ENCODE measurements at regions not wholly inside any gene's neighbourhood (a gene's known extent, or its start where the extent isn't known, plus 50 kb on each side); places are given as distances from the start of the nearest gene placed in this dataset.

DNA sequence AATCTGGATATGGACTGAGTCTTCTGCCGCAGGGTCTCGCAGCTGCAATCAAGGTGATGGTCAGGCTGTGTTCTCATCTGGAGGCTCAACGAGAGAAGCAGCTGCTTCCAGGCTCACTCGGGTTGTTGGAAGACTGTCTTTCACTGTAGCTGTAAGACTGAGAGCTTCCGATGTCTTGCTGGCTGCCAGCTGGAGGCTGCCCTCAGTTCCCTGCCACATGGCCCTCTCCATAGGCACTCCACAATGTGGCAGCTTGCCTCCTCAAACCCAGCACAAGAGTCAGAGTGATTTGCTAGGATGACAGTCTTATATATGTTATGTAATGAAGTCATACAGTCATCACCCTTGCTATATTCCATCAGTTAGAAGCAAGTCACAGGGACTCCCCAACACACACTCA, 290.5 kb upstream of the CDYL start:
- no peaks in the 10 kb centered on the region for H3K79me2 ChIP-seq (ENCODE audit: control insufficient read depth, insufficient read depth, low read length)
- no peak overlapping the region for H3K27ac ChIP-seq (ENCODE audit: extremely low read depth, low read depth, low read length)
- ATAC-seq (no peak), FAIRE-seq (no peak), DNase-seq (ENCODE audit: extremely low read depth in 1 of 4, low spot score in 3 of 4) (no peak)
- CTCF ChIA-PET (ENCODE audit: low intra/inter-chr PET ratio) = no interaction called here
- H3K36me3 ChIP-seq (ENCODE audit: control insufficient read depth, insufficient read depth, low read length) = no peaks in the 10 kb centered on the region
- no peak overlapping the region for H2AFZ ChIP-seq (ENCODE audit: low read depth, low read length)
- no peak overlapping the region for H3K4me3 ChIP-seq
- 9% methylated on average over 5 of the region's 5 CpGs for WGBS (ENCODE audit: insufficient coverage, low coverage, missing lambda C conversion rate)
- intact Hi-C loops (cut with micrococcal nuclease) = no loop called here
- H3K9me3 ChIP-seq (replicated peaks; ENCODE audit: control insufficient read depth, insufficient read depth, low read depth, low read length) = peaks cover 6% of the 10 kb centered on the region
- H4K20me1 ChIP-seq (replicated peaks; ENCODE audit: control insufficient read depth, insufficient read depth, low read length) = no peaks in the 10 kb centered on the region
- no peak overlapping the region for H3K9ac ChIP-seq (ENCODE audit: insufficient read depth in 1 of 2, low read depth in 2 of 2, low read length in 2 of 2)
- H3K4me2 ChIP-seq (ENCODE audit: insufficient read depth, low read length) = no peak overlapping the region
- in situ Hi-C loops (cut with MboI) = no loop called here
- H3K4me1 ChIP-seq (replicated peaks in 1 of 2; ENCODE audit: control insufficient read depth in 2 of 2, insufficient read depth in 2 of 2, low read length in 2 of 2) = peaks cover 0 to 5% of the 10 kb centered on the region in 2 experiments; a peak in 1 of 5 replicates
- peaks cover 11 to 34% of the 10 kb centered on the region in 2 experiments for H3K27me3 ChIP-seq (ENCODE audit: control insufficient read depth in 2 of 2, insufficient read depth in 2 of 2, low read length in 2 of 2)
- POLR2A ChIA-PET = no interaction called here
- no TSS peak for BruUV-seq (replicated peaks)
- no peaks in the 10 kb centered on the region for H3K9me1 ChIP-seq (ENCODE audit: control insufficient read depth, insufficient read depth, low read length)
- TF ChIP-seq HSF4 (CRISPR knock-in tag; IDR thresholded peaks at IDR 0.05; ENCODE audit: borderline replicate concordance) (no peak), SMAD3 (CRISPR knock-in tag; conservative IDR thresholded peaks at IDR 0.05) (no peak)
- TF ChIP-seq, protein P1, sequence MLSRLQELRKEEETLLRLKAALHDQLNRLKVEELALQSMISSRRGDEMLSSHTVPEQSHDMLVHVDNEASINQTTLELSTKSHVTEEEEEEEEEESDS (CRISPR knock-in tag; IDR thresholded peaks at IDR 0.05) = no peak
- TF ChIP-seq, protein P2, sequence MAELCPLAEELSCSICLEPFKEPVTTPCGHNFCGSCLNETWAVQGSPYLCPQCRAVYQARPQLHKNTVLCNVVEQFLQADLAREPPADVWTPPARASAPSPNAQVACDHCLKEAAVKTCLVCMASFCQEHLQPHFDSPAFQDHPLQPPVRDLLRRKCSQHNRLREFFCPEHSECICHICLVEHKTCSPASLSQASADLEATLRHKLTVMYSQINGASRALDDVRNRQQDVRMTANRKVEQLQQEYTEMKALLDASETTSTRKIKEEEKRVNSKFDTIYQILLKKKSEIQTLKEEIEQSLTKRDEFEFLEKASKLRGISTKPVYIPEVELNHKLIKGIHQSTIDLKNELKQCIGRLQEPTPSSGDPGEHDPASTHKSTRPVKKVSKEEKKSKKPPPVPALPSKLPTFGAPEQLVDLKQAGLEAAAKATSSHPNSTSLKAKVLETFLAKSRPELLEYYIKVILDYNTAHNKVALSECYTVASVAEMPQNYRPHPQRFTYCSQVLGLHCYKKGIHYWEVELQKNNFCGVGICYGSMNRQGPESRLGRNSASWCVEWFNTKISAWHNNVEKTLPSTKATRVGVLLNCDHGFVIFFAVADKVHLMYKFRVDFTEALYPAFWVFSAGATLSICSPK (IDR thresholded peaks at IDR 0.05; ENCODE audit: borderline replicate concordance) = no peak

DNA sequence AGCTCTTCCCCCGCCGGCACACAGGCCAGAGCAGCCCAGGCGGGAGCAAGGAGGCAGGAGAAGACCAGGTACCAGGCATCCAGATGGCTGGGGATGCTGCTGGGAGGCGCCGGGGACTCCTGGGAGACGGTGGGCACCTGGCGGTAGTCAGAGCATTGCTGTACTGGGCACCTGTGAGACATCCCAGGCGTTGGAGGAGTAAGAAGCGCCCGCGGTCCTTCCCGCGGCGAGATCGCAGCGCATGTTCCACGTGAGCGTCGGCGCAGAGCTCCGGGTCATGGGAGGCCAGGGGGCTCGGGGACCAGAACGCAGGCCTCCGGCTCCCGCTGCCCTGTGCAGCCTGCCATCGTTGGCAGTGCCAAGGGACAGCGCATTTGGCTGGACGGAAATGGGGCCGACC, 293.7 kb upstream of the CDYL start:
- WGBS (ENCODE audit: insufficient coverage, low coverage, missing lambda C conversion rate) = 19% methylated on average over 26 of the region's 29 CpGs
- no peak for FAIRE-seq
- no peaks in the 10 kb centered on the region for H4K20me1 ChIP-seq (replicated peaks; ENCODE audit: control insufficient read depth, insufficient read depth, low read length)
- TF ChIP-seq, protein P3, sequence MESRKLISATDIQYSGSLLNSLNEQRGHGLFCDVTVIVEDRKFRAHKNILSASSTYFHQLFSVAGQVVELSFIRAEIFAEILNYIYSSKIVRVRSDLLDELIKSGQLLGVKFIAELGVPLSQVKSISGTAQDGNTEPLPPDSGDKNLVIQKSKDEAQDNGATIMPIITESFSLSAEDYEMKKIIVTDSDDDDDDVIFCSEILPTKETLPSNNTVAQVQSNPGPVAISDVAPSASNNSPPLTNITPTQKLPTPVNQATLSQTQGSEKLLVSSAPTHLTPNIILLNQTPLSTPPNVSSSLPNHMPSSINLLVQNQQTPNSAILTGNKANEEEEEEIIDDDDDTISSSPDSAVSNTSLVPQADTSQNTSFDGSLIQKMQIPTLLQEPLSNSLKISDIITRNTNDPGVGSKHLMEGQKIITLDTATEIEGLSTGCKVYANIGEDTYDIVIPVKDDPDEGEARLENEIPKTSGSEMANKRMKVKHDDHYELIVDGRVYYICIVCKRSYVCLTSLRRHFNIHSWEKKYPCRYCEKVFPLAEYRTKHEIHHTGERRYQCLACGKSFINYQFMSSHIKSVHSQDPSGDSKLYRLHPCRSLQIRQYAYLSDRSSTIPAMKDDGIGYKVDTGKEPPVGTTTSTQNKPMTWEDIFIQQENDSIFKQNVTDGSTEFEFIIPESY (CRISPR knock-in tag; IDR thresholded peaks at IDR 0.05) = 0 out of 2 replicates have a peak, but pooled peaks have one; percentile 16
- TF ChIP-seq NR2C2 (CRISPR knock-in tag; IDR thresholded peaks at IDR 0.05) = no peak
- no peak for TF ChIP-seq NR2C2 (tag; IDR thresholded peaks at IDR 0.05)
- TF ChIP-seq THRAP3 (IDR thresholded peaks at IDR 0.05; ENCODE audit: borderline replicate concordance) = no peak
- H3K9me3 ChIP-seq (replicated peaks; ENCODE audit: control insufficient read depth, insufficient read depth, low read depth, low read length) = no peaks in the 10 kb centered on the region
- H3K27me3 ChIP-seq (ENCODE audit: control insufficient read depth in 2 of 2, insufficient read depth in 2 of 2, low read length in 2 of 2) = peaks cover 18 to 44% of the 10 kb centered on the region in 2 experiments
- peaks cover 0 to 5% of the 10 kb centered on the region in 2 experiments; a peak in 1 of 5 replicates for H3K4me1 ChIP-seq (replicated peaks in 1 of 2; ENCODE audit: control insufficient read depth in 2 of 2, insufficient read depth in 2 of 2, low read length in 2 of 2)
- no peak for ATAC-seq
- POLR2A ChIA-PET = no interaction called here
- no peak overlapping the region for H3K4me3 ChIP-seq
- in situ Hi-C loops (cut with MboI) = no loop called here
- no peaks in the 10 kb centered on the region for H3K79me2 ChIP-seq (ENCODE audit: control insufficient read depth, insufficient read depth, low read length)
- intact Hi-C loops (cut with micrococcal nuclease) = no loop called here
- H3K27ac ChIP-seq (ENCODE audit: extremely low read depth, low read depth, low read length) = no peak overlapping the region
- no peak overlapping the region for H2AFZ ChIP-seq (ENCODE audit: low read depth, low read length)
- DNase-seq (ENCODE audit: extremely low read depth in 1 of 4, low spot score in 3 of 4) = no peak
- no TSS peak for BruUV-seq (replicated peaks)
- H3K9me1 ChIP-seq (ENCODE audit: control insufficient read depth, insufficient read depth, low read length) = no peaks in the 10 kb centered on the region
- no peaks in the 10 kb centered on the region for H3K36me3 ChIP-seq (ENCODE audit: control insufficient read depth, insufficient read depth, low read length)
- no peak overlapping the region for H3K9ac ChIP-seq (ENCODE audit: insufficient read depth in 1 of 2, low read depth in 2 of 2, low read length in 2 of 2)
- H3K4me2 ChIP-seq (ENCODE audit: insufficient read depth, low read length) = no peak overlapping the region
- CTCF ChIA-PET (ENCODE audit: low intra/inter-chr PET ratio) = no interaction called here

Measured in K562 (cell line).